WTC11 (cell line): ENCODE measurements at regions not wholly inside any gene's neighbourhood (a gene's known extent, or its start where the extent isn't known, plus 50 kb on each side); places are given as distances from the start of the nearest gene placed in this dataset.

ENCODE experiments used
- ATAC-seq: fragments of 200-7000 bp; cut with Tn5 transposase; 2 replicates; pipeline ENCODE4 v1.10.0; 2021; ENCODE audit warnings: mild to moderate bottlenecking, moderate library complexity
- CTCF ChIA-PET: fragments of 300-600 bp; sonication (Branson Sonifier 250); formaldehyde crosslinking; loops from one replicate; lab custom pipeline; 2021; ENCODE audit warnings: antibody characterized with exemption; lab: Charles Lee
- POLR2A ChIA-PET: fragments of 350-600 bp; sonication (Branson Sonifier 250); formaldehyde crosslinking; loops from one replicate; lab custom pipeline; 2021; ENCODE audit warnings: antibody characterized with exemption; lab: Charles Lee
- DNase-seq: peaks from one replicate; pipeline ENCODE4 v3.0.0; 2021; ENCODE audit warnings: low spot score
- H3K27ac Mint-ChIP-seq: 2 replicates; pipeline ENCODE4 v1.8.0; 2021; ENCODE audit warnings: mixed read lengths
- H3K27me3 Mint-ChIP-seq: 2 replicates; pipeline ENCODE4 v1.8.0; 2021; ENCODE audit warnings: low read depth, mild to moderate bottlenecking, moderate library complexity, mixed read lengths
- H3K36me3 Mint-ChIP-seq: 2 replicates; pipeline ENCODE4 v1.8.0; 2021; ENCODE audit warnings: mixed read lengths
- H3K4me1 Mint-ChIP-seq: 2 replicates; pipeline ENCODE4 v1.8.0; 2022; ENCODE audit warnings: mixed read lengths
- H3K4me3 Mint-ChIP-seq: 2 replicates; pipeline ENCODE4 v1.8.0; 2021; ENCODE audit warnings: mild to moderate bottlenecking, moderate library complexity, mixed read lengths
- H3K9me3 Mint-ChIP-seq: 2 replicates; pipeline ENCODE4 v1.8.0; 2021; ENCODE audit warnings: mixed read lengths
- AR ChIP-seq: fragments of 250-450 bp; sonication (Bioruptor Pico); IDR thresholded peaks from 2 replicates; pipeline ENCODE4 v1.9.0; 2021; ENCODE audit warnings: mild to moderate bottlenecking
- FOXJ3 ChIP-seq: sonication (generic); formaldehyde crosslinking; IDR thresholded peaks from 2 replicates; pipeline ENCODE4 v1.9.0; 2021; ENCODE audit warnings: missing genetic modification reagents, mild to moderate bottlenecking, borderline replicate concordance
- FOXK1 ChIP-seq: sonication (generic); formaldehyde crosslinking; IDR thresholded peaks from 2 replicates; pipeline ENCODE4 v1.8.0; 2022; ENCODE audit warnings: mild to moderate bottlenecking, moderate library complexity, missing genetic modification reagents
- FOXP1 ChIP-seq: sonication (generic); formaldehyde crosslinking; IDR thresholded peaks from 2 replicates; pipeline ENCODE4 v1.8.0; 2022; ENCODE audit warnings: missing genetic modification reagents, mild to moderate bottlenecking, moderate library complexity, borderline replicate concordance
- GRHL2 ChIP-seq: fragments of 250-450 bp; sonication (Bioruptor Pico); IDR thresholded peaks from 2 replicates; pipeline ENCODE4 v1.8.0; 2022; ENCODE audit warnings: mild to moderate bottlenecking, moderate library complexity; ENCODE audit not compliant: insufficient replicate concordance, severe bottlenecking
- GTF2I ChIP-seq: fragments of 250-450 bp; sonication (Bioruptor Pico); conservative IDR thresholded peaks from 2 replicates; pipeline ENCODE4 v1.4.0; 2021; ENCODE audit warnings: mild to moderate bottlenecking
- JUN ChIP-seq: sonication (generic); formaldehyde crosslinking; IDR thresholded peaks from 2 replicates; pipeline ENCODE4 v1.8.0; 2023; ENCODE audit warnings: mild to moderate bottlenecking, missing genetic modification reagents
- KAT7 ChIP-seq: sonication (generic); formaldehyde crosslinking; IDR thresholded peaks from 2 replicates; pipeline ENCODE4 v1.8.1; 2023; ENCODE audit warnings: missing genetic modification reagents, mild to moderate bottlenecking, borderline replicate concordance
- MXD4 ChIP-seq: fragments of 250-450 bp; sonication (Bioruptor Pico); IDR thresholded peaks from 2 replicates; pipeline ENCODE4 v1.8.0; 2021; ENCODE audit warnings: mild to moderate bottlenecking, moderate library complexity, borderline replicate concordance
- NFE2L1 ChIP-seq: sonication (generic); formaldehyde crosslinking; IDR thresholded peaks from 2 replicates; pipeline ENCODE4 v1.8.1; 2023; ENCODE audit warnings: missing genetic modification reagents
- NFYB ChIP-seq: sonication (generic); formaldehyde crosslinking; conservative IDR thresholded peaks from 2 replicates; pipeline ENCODE4 v1.8.0; 2022; ENCODE audit warnings: low read depth, missing genetic modification reagents
- SMAD3 ChIP-seq: sonication (generic); formaldehyde crosslinking; IDR thresholded peaks from 2 replicates; pipeline ENCODE4 v1.8.0; 2022; ENCODE audit warnings: missing genetic modification reagents, mild to moderate bottlenecking, borderline replicate concordance
- SP1 ChIP-seq: sonication (generic); formaldehyde crosslinking; conservative IDR thresholded peaks from 2 replicates; pipeline ENCODE4 v1.8.1; 2022; ENCODE audit warnings: missing genetic modification reagents
- STAT6 ChIP-seq: sonication (generic); formaldehyde crosslinking; conservative IDR thresholded peaks from 2 replicates; pipeline ENCODE4 v1.8.1; 2023; ENCODE audit warnings: mild to moderate bottlenecking, low read depth, missing genetic modification reagents, moderate library complexity
- TCF7 ChIP-seq: sonication (generic); formaldehyde crosslinking; IDR thresholded peaks from 2 replicates; pipeline ENCODE4 v1.8.0; 2022; ENCODE audit warnings: mild to moderate bottlenecking, low read depth, missing genetic modification reagents, moderate library complexity
- ZNF396 ChIP-seq: fragments of 250-450 bp; sonication (Bioruptor Pico); IDR thresholded peaks from 2 replicates; pipeline ENCODE4 v1.8.0; 2021; ENCODE audit warnings: mild to moderate bottlenecking, moderate library complexity, borderline replicate concordance
- ZNF416 ChIP-seq: fragments of 250-450 bp; sonication (Bioruptor Pico); IDR thresholded peaks from 2 replicates; pipeline ENCODE4 v1.9.0; 2021; ENCODE audit warnings: mild to moderate bottlenecking, inconsistent platforms
- ZNF425 ChIP-seq: fragments of 250-450 bp; sonication (Bioruptor Pico); conservative IDR thresholded peaks from 2 replicates; pipeline ENCODE4 v1.9.0; 2021; ENCODE audit warnings: mild to moderate bottlenecking
- ZNF512 ChIP-seq: sonication (generic); formaldehyde crosslinking; IDR thresholded peaks from 2 replicates; pipeline ENCODE4 v1.8.1; 2022; ENCODE audit warnings: missing genetic modification reagents, borderline replicate concordance
- TF ChIP-seq, protein P1 (sequence below): sonication (generic); formaldehyde crosslinking; IDR thresholded peaks from 2 replicates; pipeline ENCODE4 v1.8.1; 2022; ENCODE audit warnings: low read depth, mild to moderate bottlenecking, moderate library complexity, missing genetic modification reagents, borderline replicate concordance
- TF ChIP-seq, protein P2 (sequence below): sonication (generic); formaldehyde crosslinking; conservative IDR thresholded peaks from 2 replicates; pipeline ENCODE4 v1.8.1; 2022; ENCODE audit warnings: mild to moderate bottlenecking, missing genetic modification reagents
- TF ChIP-seq, protein P3 (sequence below): sonication (generic); formaldehyde crosslinking; IDR thresholded peaks from 2 replicates; pipeline ENCODE4 v1.8.0; 2023; ENCODE audit warnings: mild to moderate bottlenecking, missing genetic modification reagents

DNA sequence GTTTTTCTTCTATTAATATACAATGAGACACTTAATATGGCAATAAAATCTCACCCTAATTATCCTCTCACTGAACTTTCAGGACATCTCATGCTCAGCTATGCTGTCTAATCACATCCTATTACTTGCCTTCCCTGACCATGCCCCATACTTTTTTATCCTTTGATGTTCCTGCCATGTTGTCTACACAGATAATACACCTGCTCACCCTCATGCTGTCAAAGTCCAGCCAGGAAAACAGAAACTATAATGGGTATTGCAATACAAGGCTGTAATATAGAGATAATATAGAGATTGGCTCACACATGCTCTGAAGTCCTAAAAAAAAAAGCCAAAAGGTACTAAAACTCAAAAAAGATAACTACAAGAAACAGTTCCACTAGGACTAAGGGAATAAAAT is 305.4 kb downstream of the PRDM5 start:
- TF ChIP-seq FOXJ3 (CRISPR knock-in tag) (no peak), FOXK1 (CRISPR knock-in tag) (no peak), TCF7 (CRISPR knock-in tag) (no peak), MXD4 (no peak), AR (no peak), ZNF396 (no peak), NFE2L1 (CRISPR knock-in tag) (no peak), FOXP1 (no peak), STAT6 (CRISPR knock-in tag) (no peak)
- Mint-ChIP-seq H3K27ac (no peak overlapping the region), H3K4me1 (no peaks in the 10 kb centered on the region), H3K9me3 (no peaks in the 10 kb centered on the region), H3K27me3 (no peaks in the 10 kb centered on the region), H3K4me3 (no peak overlapping the region), H3K36me3 (no peaks in the 10 kb centered on the region)
- no peak for DNase-seq
- ChIA-PET CTCF (no interaction called here), POLR2A (no interaction called here)
- no peak for ATAC-seq

- CTCF ChIA-PET: no interaction called here
- Mint-ChIP-seq H3K27me3 (no peaks in the 10 kb centered on the region), H3K4me3 (no peak overlapping the region)
Measured at GRCh38 chr4:120616041-120616440, 306.5 kb downstream of the PRDM5 start.

More at GRCh38 chr4:120616041-120616440, 306.5 kb downstream of the PRDM5 start:
- ATAC-seq (no peak), DNase-seq (no peak)
- H3K27ac Mint-ChIP-seq: no peak overlapping the region
- no peaks in the 10 kb centered on the region for H3K9me3 Mint-ChIP-seq
- H3K4me1 Mint-ChIP-seq: no peaks in the 10 kb centered on the region
- H3K36me3 Mint-ChIP-seq: no peaks in the 10 kb centered on the region
- POLR2A ChIA-PET: no interaction called here
- TF ChIP-seq SMAD3 (CRISPR knock-in tag) (no peak), NFYB (CRISPR knock-in tag) (no peak), ZNF416 (CRISPR knock-in tag) (no peak), GTF2I (CRISPR knock-in tag) (no peak), ZNF425 (no peak), KAT7 (CRISPR knock-in tag) (no peak), GRHL2 (CRISPR knock-in tag) (no peak), ZNF396 (no peak), ZNF512 (no peak), JUN (no peak), SP1 (CRISPR knock-in tag) (no peak)
- TF ChIP-seq, protein P1, sequence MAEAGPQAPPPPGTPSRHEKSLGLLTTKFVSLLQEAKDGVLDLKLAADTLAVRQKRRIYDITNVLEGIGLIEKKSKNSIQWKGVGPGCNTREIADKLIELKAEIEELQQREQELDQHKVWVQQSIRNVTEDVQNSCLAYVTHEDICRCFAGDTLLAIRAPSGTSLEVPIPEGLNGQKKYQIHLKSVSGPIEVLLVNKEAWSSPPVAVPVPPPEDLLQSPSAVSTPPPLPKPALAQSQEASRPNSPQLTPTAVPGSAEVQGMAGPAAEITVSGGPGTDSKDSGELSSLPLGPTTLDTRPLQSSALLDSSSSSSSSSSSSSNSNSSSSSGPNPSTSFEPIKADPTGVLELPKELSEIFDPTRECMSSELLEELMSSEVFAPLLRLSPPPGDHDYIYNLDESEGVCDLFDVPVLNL (CRISPR knock-in tag): no peak
- TF ChIP-seq, protein P2, sequence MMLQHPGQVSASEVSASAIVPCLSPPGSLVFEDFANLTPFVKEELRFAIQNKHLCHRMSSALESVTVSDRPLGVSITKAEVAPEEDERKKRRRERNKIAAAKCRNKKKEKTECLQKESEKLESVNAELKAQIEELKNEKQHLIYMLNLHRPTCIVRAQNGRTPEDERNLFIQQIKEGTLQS: no peak
- TF ChIP-seq, protein P3, sequence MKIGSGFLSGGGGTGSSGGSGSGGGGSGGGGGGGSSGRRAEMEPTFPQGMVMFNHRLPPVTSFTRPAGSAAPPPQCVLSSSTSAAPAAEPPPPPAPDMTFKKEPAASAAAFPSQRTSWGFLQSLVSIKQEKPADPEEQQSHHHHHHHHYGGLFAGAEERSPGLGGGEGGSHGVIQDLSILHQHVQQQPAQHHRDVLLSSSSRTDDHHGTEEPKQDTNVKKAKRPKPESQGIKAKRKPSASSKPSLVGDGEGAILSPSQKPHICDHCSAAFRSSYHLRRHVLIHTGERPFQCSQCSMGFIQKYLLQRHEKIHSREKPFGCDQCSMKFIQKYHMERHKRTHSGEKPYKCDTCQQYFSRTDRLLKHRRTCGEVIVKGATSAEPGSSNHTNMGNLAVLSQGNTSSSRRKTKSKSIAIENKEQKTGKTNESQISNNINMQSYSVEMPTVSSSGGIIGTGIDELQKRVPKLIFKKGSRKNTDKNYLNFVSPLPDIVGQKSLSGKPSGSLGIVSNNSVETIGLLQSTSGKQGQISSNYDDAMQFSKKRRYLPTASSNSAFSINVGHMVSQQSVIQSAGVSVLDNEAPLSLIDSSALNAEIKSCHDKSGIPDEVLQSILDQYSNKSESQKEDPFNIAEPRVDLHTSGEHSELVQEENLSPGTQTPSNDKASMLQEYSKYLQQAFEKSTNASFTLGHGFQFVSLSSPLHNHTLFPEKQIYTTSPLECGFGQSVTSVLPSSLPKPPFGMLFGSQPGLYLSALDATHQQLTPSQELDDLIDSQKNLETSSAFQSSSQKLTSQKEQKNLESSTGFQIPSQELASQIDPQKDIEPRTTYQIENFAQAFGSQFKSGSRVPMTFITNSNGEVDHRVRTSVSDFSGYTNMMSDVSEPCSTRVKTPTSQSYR (CRISPR knock-in tag): no peak
